K562 (cell line): ENCODE measurements at regions not wholly inside any gene's neighbourhood (a gene's known extent, or its start where the extent isn't known, plus 50 kb on each side); places are given as distances from the start of the nearest gene placed in this dataset.
A peak's percentile ranks its signal among the peaks of the same experiment; 100 is the strongest.

Source experiments
- ATAC-seq: fragments of 200-7000 bp; cut with Tn5 transposase; 3 replicates; pipeline ENCODE4 v1.9.1; 2020; ENCODE audit warnings: moderate library complexity
- BruUV-seq: library from RNA; stranded (reverse); fragments of 400-500 nt; replicated peaks from 2 replicates; lab custom pipeline; 2021; lab: Mats Ljungman, UMichigan
- CTCF ChIA-PET: fragments of 300-600 bp; formaldehyde crosslinking; extraction: SDS; loops from one replicate; lab custom pipeline; 2021; ENCODE audit warnings: low intra/inter-chr PET ratio; lab: Yijun Ruan, JAX
- POLR2A ChIA-PET: fragments of 300-600, 350-650 bp; sonication (Branson Sonifier 250); formaldehyde crosslinking; extraction: SDS; loops from one replicate; lab custom pipeline; 2021; ENCODE audit warnings: antibody characterized with exemption, inconsistent platforms; lab: Yijun Ruan, JAX
- DNase-seq, 4 experiments: peaks; one replicate each; pipeline versions ENCODE4 v3.0.0 to v3.0.0-alpha.2; 2011 to 2018; ENCODE audit warnings: low spot score in 3 of 4, mixed read lengths in 3 of 4; ENCODE audit errors: extremely low read depth in 1 of 4
- FAIRE-seq: peaks from 2 replicates; lab custom pipeline; 2011; peaks lifted over from hg19 to GRCh38; lab: Jason Lieb, UNC
- H2AFZ ChIP-seq: 2 replicates; pipeline ENCODE4 v1.6.0; 2011; ENCODE audit warnings: low read depth, low read length, control low read depth, inconsistent platforms
- H3K27ac ChIP-seq: fragments of 200-600 bp; 3 replicates; pipeline ENCODE4 v1.8.0; 2011; ENCODE audit warnings: low read depth, mild to moderate bottlenecking, control low read depth, inconsistent platforms, low read length, moderate library complexity, mixed read lengths; ENCODE audit errors: extremely low read depth
- H3K27me3 ChIP-seq, 2 experiments: fragments of 300-600 bp in 1 of 2; 2 replicates in 1 of 2; 3 replicates in 1 of 2; pipeline versions ENCODE4 v1.6.0 to v1.8.0; 2011; ENCODE audit warnings: inconsistent platforms in 2 of 2, low read length in 2 of 2, mild to moderate bottlenecking in 1 of 2, mixed read lengths in 1 of 2, moderate library complexity in 1 of 2; ENCODE audit not compliant: control insufficient read depth in 2 of 2, insufficient read depth in 2 of 2
- H3K36me3 ChIP-seq: fragments of 300-600 bp; 3 replicates; pipeline ENCODE4 v1.8.0; 2011; ENCODE audit warnings: mild to moderate bottlenecking, low read length, inconsistent platforms; ENCODE audit not compliant: control insufficient read depth, insufficient read depth
- H3K4me1 ChIP-seq, 2 experiments: fragments of 200-600 bp in 1 of 2; replicated peaks in 1 of 2; 2 replicates in 1 of 2; 3 replicates in 1 of 2; pipeline versions ENCODE4 v1.5.1 to v1.8.0; 2011; ENCODE audit warnings: inconsistent platforms in 2 of 2, low read length in 2 of 2, mild to moderate bottlenecking in 1 of 2, mixed read lengths in 1 of 2, moderate library complexity in 1 of 2; ENCODE audit not compliant: control insufficient read depth in 2 of 2, insufficient read depth in 2 of 2
- H3K4me2 ChIP-seq: 2 replicates; pipeline ENCODE4 v1.6.1; 2011; ENCODE audit warnings: low read length, control low read depth, inconsistent platforms, mixed read lengths; ENCODE audit not compliant: insufficient read depth
- H3K4me3 ChIP-seq: fragments of 200-600 bp; sonication (generic), shearing (Covaris generic); 2 replicates; pipeline ENCODE4 v1.5.1; 2016; ENCODE audit warnings: control low read depth, inconsistent platforms
- H3K79me2 ChIP-seq: fragments of 200-600 bp; 3 replicates; pipeline ENCODE4 v1.8.0; 2011; ENCODE audit warnings: low read length, inconsistent platforms; ENCODE audit not compliant: control insufficient read depth, insufficient read depth
- H3K9ac ChIP-seq, 2 experiments: 2 replicates each; pipeline versions ENCODE4 v1.6.0 to v1.6.1; 2011; ENCODE audit warnings: low read depth in 2 of 2, low read length in 2 of 2, control low read depth in 1 of 2, inconsistent platforms in 1 of 2, mild to moderate bottlenecking in 1 of 2, mixed read lengths in 1 of 2; ENCODE audit not compliant: insufficient read depth in 1 of 2
- H3K9me1 ChIP-seq: one replicate; pipeline ENCODE4 v1.6.0; 2011; ENCODE audit warnings: inconsistent platforms, mild to moderate bottlenecking, low read length, moderate library complexity; ENCODE audit not compliant: control insufficient read depth, insufficient read depth
- H3K9me3 ChIP-seq: replicated peaks from 2 replicates; pipeline ENCODE4 v1.5.1; 2011; ENCODE audit warnings: low read depth, low read length, inconsistent platforms; ENCODE audit not compliant: control insufficient read depth, insufficient read depth
- H4K20me1 ChIP-seq: replicated peaks from 2 replicates; pipeline ENCODE4 v1.6.1; 2011; ENCODE audit warnings: low read length, inconsistent platforms, mixed read lengths; ENCODE audit not compliant: control insufficient read depth, insufficient read depth
- ESRRB ChIP-seq: fragments of 250-450 bp; sonication (Bioruptor Pico); IDR thresholded peaks from 2 replicates; pipeline ENCODE4 v1.5.0; 2020; ENCODE audit warnings: mild to moderate bottlenecking, moderate library complexity, borderline replicate concordance
- ETV1 ChIP-seq: fragments of 450-650 bp; conservative IDR thresholded peaks from 2 replicates; pipeline ENCODE4 v1.6.1; 2016; ENCODE audit warnings: missing genetic modification characterization, control low read depth, low read depth, missing compliant biosample characterization
- NFIX ChIP-seq: fragments of 250-450 bp; sonication (Bioruptor Pico); IDR thresholded peaks from 2 replicates; pipeline ENCODE4 v1.4.0; 2020; ENCODE audit warnings: low read depth, mild to moderate bottlenecking, moderate library complexity
- ZEB2 ChIP-seq: fragments of 450-650 bp; IDR thresholded peaks from 2 replicates; pipeline ENCODE4 v1.6.1; 2016
- ZKSCAN1 ChIP-seq: fragments of 150-350 bp; IDR thresholded peaks from 2 replicates; pipeline ENCODE4 v1.6.1; 2016; ENCODE audit warnings: low read depth, low read length
- WGBS: fragments of 100-300 bp; shearing (Covaris generic); methylation state at CpG from one replicate; pipeline ENCODE4 v1.1.6; 2016; ENCODE audit warnings: low coverage, mixed read lengths; ENCODE audit not compliant: insufficient coverage; ENCODE audit errors: missing lambda C conversion rate; 5-methylcytosine and 5-hydroxymethylcytosine counted together
- in situ Hi-C: fragments of 300-500 bp; cut with MboI; formaldehyde crosslinking; loops from 4 replicates; pipeline ENCODE4 v1.15.0; 2018; ENCODE audit warnings: inconsistent platforms, mixed read lengths
- intact Hi-C: fragments of 100-400 bp; cut with micrococcal nuclease; formaldehyde crosslinking; loops from 2 replicates; pipeline ENCODE4 v1.14.2; 2022
- TF ChIP-seq, protein P1 (sequence below): sonication (generic); formaldehyde crosslinking; IDR thresholded peaks from 2 replicates; pipeline ENCODE4 v1.8.0; 2022; ENCODE audit warnings: mild to moderate bottlenecking, missing genetic modification reagents
- TF ChIP-seq, protein P2 (sequence below): fragments of 450-650 bp; formaldehyde crosslinking; IDR thresholded peaks from 2 replicates; pipeline ENCODE4 v1.4.0; 2020; ENCODE audit warnings: mild to moderate bottlenecking, moderate library complexity

DNA sequence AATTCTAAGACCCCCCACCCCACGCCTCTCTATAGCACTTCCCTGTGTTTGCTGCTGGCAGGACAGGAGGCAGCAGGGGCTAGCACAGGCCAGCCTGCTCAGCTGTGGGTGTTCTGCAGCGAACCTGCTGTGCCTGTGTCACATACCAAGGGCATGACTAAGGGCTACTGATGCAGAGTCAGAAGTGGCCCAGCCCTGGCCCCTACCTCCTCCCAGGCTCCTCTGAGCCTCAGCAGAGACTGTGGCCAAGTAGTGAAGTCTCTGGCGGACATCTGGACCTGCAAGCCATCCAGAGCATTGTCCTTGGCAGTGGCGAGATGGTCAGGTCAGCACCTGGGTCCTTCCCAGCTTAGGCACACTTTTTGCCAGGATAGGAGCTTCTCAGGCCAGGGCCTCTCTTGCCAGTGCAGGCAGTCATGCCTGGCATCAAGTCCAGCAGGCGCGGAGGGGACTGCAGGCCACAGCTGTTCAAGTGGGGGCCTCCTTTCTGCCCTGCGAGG lies 116.3 kb upstream of the RET start:
- no peak overlapping the region for H3K4me3 ChIP-seq
- H3K9me1 ChIP-seq = no peaks in the 10 kb centered on the region
- H3K27ac ChIP-seq = no peak overlapping the region
- POLR2A ChIA-PET = no interaction called here
- peaks cover 0 to 4% of the 10 kb centered on the region in 2 experiments; a peak in 2 of 5 replicates for H3K27me3 ChIP-seq
- H4K20me1 ChIP-seq = no peaks in the 10 kb centered on the region
- H2AFZ ChIP-seq = no peak overlapping the region
- intact Hi-C loops = no loop called here
- peaks cover 0 to 5% of the 10 kb centered on the region in 2 experiments; a peak in 2 of 5 replicates for H3K4me1 ChIP-seq
- CTCF ChIA-PET = no interaction called here
- H3K4me2 ChIP-seq = no peak overlapping the region
- no peak overlapping the region for H3K9ac ChIP-seq
- in situ Hi-C loops = no loop called here
- no peaks in the 10 kb centered on the region for H3K9me3 ChIP-seq
- WGBS = 1% methylated on average over 7 of the region's 7 CpGs
- TF ChIP-seq ESRRB (CRISPR knock-in tag) (no peak), ZKSCAN1 (no peak), ETV1 (no peak), ZEB2 (no peak), NFIX (CRISPR knock-in tag) (no peak)
- TF ChIP-seq, protein P1, sequence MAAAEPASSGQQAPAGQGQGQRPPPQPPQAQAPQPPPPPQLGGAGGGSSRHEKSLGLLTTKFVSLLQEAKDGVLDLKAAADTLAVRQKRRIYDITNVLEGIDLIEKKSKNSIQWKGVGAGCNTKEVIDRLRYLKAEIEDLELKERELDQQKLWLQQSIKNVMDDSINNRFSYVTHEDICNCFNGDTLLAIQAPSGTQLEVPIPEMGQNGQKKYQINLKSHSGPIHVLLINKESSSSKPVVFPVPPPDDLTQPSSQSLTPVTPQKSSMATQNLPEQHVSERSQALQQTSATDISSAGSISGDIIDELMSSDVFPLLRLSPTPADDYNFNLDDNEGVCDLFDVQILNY (CRISPR knock-in tag) = no peak
- TF ChIP-seq, protein P2, sequence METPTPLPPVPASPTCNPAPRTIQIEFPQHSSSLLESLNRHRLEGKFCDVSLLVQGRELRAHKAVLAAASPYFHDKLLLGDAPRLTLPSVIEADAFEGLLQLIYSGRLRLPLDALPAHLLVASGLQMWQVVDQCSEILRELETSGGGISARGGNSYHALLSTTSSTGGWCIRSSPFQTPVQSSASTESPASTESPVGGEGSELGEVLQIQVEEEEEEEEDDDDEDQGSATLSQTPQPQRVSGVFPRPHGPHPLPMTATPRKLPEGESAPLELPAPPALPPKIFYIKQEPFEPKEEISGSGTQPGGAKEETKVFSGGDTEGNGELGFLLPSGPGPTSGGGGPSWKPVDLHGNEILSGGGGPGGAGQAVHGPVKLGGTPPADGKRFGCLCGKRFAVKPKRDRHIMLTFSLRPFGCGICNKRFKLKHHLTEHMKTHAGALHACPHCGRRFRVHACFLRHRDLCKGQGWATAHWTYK (CRISPR knock-in tag) = no peak
- TF ChIP-seq, all 486 proteins: peak for 0
- BruUV-seq = no TSS peak
- DNase-seq (no peak), ATAC-seq (peak; percentile 54; the same call in 2 of the 3 replicates), FAIRE-seq (no peak)
- Histone ChIP-seq H3K36me3 (no peaks in the 10 kb centered on the region), H3K79me2 (no peaks in the 10 kb centered on the region)
